HG03457 (cell line): ENCODE measurements at regions not wholly inside any gene's neighbourhood (a gene's known extent, or its start where the extent isn't known, plus 50 kb on each side); places are given as distances from the start of the nearest gene placed in this dataset.
"Not testable (repeated sequence)": the region's sequence is repeated elsewhere in the genome, so short reads cannot be mapped to it uniquely, and the experiment has no call there.

Experiments
- ATAC-seq: cut with Tn5 transposase; IDR thresholded peaks from one replicate; pipeline ENCODE4 v1.9.1; 2021; ENCODE audit warnings: moderate number of reproducible peaks; ENCODE audit not compliant: unreplicated experiment

DNA sequence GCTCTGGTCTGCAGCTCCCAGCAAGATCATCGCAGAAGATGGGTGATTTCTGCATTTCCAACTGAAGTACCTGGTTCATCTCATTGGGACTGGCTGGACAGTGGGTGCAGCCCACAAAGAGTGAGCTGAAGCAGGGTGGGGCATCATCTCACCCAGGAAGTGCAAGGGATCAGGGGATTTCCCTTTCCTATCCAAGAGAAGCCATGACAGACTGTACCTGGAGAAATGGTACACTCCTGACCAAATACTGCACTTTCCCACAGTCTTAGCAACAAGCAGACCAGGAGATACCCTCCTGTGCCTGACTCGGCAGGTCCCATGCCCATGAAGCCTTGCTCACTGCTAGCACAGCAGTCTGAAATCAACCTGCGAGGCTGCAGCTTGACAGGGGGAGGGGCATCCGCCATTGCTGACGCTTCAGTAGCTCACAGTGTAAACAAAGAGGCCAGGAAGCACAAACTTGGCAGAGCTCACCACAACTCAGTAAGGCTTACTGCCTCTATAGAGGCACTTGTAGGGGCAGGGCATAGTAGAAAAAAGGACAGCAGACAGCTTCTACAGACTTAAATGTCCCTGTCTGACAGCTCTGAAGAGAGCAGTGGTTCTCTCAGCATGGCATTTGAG, 60.5 kb downstream of the AREG start:
- not testable (repeated sequence) for ATAC-seq

DNA sequence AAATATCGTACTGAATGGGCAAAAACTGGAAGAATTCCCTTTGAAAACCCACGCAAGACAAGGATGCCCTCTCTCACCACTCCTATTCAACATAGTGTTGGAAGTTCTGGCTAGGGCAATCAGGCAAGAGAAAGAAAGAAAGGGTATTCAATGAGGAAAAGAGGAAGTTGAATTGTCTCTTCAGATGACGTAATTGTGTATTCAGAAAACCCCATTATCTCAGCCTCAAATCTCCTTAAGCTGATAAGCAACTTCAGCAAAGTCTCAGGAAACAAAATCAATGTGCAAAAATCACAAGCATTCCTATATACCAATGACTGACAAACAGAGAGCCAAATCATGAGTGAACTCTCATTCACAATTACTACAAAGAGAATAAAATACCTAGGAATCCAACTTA, 64.4 kb downstream of the AREG start:
- not testable (repeated sequence) for ATAC-seq

DNA sequence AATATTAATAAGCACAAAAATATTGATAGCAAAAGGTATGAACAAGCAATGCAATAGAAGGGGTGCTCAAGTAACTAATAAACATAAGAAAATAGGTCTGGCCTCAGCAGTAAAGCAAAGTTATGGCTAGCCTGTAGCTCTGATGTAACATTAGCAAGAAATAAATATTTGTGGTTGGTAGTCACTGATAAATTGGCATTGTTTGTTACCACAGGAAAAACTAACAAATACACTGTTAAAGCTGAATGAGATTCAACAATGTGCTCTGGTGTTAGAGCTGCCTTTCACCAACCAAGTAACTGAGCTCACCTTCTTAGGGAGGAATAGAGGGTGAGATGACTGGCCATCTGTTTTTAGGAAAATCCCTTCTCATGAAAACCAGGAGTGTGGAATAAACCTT, 71.4 kb downstream of the AREG start:
- ATAC-seq = no peak

DNA sequence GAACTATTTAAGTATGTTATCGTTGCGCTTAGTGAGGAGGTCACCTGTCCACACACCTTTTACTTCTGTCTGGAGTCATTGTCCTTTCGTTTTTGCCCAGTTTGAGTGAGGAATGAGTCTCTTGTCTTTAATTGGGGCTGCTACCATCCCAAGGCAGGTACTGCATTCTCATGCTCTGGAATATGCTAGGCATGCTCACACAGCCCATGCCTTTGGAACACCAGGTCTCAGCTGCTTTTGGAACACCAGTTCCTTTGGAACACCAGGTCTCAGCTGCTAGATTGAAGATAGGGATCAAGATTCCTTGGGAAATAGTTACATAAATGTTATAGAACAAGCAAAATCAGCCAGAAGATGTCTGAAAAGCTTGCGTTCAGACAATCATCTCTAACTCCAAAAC, 73.1 kb downstream of the AREG start:
- ATAC-seq = no peak

DNA sequence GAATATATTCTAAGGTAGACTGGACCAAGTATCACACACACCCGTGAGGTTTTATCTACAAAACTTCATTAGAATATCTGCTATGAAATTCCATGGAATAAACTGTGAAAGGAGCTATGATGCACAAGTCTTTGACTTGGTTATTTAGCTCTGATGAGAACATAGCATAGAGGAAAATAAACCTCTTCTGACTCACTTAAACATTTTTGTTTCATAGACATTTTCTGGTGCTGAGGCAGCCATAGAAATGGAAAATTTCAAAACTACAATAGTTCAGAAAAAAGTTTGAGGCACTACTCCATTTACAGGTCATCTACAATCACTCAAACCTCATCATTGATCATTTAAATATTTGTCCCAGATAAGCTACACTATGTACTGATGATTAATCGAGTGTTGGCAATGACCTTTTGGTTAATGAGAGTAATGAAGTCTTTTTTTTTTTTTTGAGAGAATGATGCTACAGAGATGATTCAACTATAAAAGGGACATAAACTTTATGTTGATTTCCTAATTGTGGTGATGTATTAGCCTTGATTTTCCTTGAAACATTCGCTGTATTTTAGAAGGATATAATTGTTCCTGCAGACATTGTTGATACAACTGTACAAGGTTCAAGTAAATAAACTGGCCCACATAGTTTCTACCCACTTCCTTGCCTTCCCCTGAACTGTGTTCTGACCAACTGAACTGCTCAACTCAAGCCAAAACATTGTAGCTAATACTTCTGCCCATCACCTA, 77.5 kb downstream of the AREG start:
- ATAC-seq = no peak

DNA sequence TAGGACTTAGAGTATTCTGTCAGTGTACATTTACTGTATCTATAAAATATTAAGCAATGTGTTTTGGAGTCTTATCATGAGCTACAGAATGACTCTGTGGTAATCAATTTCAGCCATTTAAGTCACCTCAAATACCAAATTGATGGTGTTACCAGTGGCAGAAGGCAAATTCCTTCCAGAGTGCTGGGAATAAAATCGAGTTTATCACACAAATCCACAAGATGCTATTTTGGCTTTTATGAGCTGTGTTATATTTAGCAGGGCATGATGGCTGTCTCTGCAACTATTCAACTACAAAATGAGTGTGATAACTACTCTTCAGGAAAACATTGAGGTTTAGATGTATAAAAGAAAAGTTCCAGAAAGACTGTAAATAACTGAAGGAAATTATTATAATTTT, 78.2 kb downstream of the AREG start:
- ATAC-seq = no peak

DNA sequence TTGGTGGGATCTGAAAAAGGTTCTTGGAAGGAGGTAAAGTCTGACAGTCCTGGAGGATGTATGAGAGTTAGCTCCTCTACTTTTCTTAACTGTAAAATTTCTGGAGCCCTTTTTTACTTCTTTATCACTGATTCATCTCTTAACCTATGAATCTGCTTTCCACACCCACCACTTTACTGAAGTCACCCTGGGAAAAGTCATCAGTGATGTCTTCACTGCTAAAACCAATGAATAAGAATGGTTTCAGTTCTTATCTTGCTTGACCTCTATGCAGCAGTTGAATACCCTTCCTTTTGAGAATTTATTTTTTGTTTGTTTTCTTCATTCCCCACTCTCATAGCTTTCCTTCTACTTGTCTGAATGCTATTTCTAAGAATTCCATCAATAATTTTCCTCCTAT, 80.0 kb downstream of the AREG start:
- no peak for ATAC-seq

DNA sequence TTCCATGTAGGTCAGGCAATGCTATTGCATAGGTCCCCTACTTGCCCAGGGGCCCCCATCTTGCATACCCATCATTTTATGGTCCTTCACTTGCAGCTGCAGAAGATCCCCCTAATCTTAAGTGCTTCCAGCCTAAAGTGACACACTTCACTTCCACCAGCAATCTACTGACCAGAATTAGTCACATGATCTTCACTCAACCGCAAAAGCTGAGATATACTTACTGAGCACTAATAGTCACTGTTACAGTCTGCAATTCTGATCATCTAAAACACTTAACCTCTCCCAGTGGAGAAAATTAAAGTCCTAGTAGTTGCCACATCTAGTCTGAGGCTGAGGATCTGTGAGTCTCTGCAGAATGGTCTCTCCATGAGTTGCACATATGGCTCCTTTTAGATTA, 82.1 kb downstream of the AREG start:
- no peak for ATAC-seq

DNA sequence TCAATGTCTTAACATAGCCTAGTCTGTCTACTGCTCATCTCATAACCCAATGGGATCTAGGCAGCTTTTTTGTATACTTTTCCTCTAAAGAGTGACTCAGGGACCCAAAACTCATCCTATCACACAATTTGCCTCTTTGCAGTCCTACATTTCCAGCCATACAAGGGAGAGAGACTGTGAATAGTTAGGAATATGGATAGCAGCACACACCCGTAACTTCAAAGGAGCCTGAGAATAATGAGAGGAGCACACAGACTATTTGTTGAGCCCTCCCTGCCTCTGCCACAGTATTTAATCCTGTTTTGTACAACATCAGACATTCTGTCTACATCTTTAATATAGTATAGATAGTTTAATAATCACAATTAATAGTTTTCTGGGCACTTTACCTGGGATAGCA, 83.2 kb downstream of the AREG start:
- no peak for ATAC-seq

DNA sequence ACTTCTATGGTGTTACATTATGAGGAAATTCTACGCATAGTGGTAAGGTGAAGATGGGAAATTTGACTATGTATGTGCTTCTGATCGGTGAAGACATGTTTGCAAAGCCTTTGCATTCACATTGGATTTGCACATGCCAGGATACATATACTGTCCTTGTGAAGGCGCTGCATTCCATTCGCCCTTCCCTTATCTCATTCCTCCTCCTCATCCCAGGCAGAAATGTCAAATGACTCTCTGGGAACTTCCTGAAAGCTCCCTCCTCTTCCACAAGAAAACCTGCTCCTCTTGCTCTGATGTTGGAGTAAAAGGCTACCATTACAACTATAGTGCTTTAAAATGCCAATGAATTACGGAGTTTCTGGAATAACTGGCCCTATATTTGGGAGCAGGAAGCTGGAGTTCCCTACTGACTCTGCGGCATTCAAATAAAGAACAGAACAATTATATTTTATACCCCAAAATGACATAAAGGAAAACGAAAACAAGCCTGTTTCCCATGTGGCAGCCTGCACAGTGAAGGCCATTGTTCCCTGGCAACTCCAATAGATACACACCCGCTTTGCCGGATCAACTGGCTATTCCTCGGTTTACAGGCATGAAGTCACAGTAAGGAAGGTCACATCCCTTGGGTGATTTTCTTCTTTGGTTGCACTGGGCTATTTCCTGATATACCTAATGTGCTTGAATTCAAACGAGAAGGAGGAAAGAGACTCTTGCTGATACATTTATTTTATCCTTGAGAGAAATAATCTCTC, 84.5 kb downstream of the AREG start:
- no peak for ATAC-seq

DNA sequence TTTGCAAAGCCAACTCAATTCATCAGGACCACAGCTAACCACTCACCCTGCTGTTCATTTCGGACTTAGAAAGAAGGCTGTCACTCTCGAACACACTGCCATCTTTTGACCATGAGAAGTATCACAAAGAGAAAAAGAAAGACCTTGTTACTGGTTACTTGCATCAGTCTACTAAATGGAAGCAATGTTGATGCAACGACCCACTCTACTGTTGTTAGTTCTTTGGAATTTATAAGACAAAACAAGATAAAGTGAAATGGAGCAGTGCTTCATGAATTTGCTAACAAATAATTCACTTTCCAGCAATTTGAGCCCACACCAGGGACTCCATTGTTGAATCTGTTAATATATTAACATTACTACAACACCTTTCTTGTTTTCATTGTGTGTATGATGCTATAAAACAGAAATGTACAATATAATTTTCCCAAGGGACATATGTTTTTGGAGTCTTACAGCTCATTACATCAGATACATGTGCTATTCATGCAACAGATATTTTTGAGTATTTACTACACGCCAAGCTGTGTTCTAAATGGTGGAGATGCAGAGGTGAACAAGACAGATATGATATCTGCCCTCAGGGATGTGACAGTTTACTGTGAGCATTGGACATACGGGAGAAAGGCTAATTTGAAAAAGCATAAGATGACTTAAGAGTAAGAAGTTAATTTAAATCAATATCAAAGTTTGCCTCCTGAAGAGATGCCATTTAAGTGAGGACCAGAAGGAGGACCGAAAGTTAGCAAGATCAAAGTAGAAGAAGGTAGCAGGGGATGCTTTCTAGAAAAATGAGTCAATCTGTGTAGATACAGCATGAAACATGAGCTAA, 87.2 kb downstream of the AREG start:
- peak; percentile 67 for ATAC-seq

DNA sequence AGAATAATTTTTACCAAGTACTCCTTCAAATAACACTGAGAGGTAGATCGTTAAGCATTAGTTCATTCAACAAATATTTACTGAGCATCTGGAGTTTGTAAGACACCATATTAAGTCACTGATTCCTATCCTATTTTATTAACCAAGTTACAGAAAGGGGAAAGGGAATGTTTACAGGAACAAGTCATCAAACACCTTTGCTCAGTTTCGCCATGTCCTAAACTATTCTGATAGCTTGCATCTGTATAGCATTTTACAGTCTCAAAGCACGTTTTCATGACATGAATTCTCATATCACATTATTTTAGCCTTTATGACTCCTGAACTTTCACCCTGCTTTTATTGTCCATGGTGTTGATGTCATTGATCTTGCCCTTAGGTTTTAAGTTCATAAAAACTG, 89.2 kb downstream of the AREG start:
- ATAC-seq = no peak

DNA sequence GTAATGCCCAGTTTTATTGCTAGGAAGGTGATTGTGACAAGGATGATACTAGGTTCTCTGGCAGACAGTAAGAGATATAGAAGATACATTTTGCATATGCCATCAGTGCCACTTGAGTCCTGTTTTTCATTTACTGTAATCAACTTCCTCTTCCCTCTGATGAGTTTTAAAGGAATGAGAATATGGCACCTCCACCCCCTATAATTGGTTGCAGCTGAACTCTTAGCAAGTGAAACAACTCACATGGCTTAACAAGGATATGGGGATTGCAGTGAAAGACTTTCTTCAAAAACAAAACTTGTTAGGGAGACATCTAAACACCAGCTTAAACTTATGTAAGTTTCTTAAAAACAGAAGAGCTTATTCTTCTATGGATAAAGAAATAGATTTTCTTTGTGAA, 90.0 kb downstream of the AREG start:
- ATAC-seq = no peak

DNA sequence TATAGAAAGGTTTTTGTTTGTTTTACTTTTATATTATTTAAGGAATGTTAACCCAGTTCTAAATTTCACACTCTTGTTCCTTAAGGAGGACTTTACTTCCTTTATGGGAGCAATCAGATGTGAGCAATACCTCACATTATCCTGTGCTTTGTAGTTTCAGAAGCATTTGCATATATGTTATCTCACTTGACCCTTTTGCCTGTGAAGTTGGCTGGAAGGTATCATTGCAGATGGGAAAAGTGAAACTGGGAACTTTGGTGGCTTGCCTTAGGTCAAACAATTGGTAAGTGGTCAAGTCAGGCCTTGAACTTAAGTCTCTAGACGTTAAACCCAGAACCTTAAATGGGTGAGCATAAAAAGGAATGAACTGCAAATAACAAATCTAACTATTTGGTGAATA, 90.6 kb downstream of the AREG start:
- no peak for ATAC-seq

DNA sequence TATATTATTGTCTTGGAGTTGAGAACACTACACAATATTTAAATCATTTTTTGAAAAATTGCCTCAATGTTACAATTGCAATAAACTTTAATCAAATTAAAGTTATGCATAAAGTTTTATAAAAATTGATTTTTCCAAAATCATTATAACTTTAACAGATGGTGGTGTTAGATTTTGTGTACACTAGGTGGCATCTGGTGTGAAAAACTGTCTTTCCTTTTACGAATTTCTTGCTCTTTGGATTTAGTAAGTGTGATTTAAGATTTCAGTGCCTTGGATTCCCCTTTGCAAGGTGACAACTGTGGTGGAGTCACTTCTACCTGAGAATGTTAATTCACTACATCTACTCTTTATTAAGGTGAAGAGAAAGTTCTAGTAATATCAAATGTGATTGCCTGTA, 91.6 kb downstream of the AREG start:
- ATAC-seq = no peak

DNA sequence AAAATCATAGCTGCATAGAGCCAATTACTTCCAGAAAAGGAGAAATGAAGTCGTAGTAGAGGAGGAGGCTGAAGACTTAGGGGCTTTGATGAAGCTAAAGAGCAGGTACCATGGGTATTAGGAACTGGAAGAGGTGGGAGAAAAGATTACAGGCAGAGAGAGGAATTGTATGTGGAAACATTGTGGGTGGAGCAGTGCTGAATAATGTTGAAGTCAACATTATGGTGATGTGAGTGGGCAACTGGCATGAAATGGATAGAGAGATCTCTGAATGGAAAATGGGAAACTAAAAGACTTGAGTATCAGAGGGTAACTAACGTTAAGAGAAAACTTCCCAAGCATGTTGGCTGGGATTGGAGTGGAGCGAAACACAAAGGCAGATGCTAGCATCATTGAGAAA, 92.5 kb downstream of the AREG start:
- ATAC-seq = no peak

DNA sequence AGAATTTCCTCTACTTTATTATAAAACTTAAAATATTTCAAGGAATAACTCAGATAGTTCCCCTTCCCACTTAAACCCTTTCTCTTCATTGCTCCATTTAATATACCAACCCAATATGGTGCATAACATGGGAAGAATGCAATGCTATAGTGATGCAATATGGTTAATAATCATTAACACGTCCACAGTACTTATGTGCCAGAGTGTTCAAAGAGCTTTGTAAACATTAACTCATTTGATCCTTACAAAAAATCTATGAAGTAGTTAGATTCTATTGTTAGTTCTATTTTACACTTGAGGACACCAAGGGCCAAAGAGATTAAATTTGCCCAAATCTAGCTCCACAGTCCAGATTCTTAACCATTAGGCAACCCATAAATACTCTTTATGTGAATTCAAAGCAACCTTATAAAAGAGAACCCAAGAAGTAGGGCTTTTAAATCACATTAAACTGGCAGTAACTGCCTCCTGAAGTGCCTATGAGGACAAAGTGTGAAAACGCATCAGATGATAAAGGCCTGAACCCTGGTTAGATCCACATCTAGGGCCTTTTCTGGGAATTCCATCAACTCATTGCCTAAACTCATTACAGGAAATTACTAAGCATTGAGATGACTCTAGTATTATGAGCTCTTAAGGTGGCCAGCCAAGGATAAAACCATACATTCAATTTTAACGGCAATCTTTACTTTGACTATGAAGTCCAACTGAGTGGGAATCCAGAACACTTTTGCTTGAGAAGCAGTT, 94.3 kb downstream of the AREG start:
- no peak for ATAC-seq

DNA sequence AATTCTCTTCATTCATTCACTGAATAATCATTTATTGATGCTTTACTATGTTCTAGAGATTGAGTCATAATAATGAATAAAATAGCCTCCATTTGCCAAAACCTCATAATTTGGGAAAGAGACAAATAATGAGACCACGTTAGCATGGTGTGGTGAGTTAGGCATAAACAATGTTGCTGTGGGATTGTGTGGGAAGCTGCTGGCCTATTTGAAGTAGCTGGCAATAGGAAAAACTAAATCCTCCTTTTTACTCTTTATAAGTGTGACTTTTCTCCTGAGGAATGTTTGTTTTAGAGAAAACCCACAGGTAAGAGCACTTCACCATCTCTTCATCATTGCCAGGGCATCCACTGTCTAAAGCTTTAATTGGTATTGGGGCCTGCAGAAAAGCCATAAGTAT, 95.3 kb downstream of the AREG start:
- ATAC-seq = no peak

DNA sequence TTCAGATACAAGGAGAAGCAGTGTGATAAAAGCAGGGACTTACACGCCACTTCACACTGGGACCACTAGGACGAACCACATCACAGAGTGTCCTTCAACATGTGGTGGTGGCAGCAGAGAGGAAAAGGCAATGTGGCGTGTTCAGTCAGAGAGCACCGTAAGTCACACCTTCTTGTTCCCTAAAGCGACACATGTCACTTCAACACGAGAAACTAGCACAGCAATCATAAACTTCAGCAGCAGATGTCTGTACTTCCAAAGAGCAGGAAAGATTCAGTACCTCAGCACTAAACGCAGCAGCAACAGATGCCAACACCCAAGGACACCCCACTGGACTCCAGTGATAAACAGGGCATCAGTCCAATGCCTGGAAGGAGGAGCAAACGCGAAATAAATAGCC, 96.7 kb downstream of the AREG start:
- no peak for ATAC-seq

DNA sequence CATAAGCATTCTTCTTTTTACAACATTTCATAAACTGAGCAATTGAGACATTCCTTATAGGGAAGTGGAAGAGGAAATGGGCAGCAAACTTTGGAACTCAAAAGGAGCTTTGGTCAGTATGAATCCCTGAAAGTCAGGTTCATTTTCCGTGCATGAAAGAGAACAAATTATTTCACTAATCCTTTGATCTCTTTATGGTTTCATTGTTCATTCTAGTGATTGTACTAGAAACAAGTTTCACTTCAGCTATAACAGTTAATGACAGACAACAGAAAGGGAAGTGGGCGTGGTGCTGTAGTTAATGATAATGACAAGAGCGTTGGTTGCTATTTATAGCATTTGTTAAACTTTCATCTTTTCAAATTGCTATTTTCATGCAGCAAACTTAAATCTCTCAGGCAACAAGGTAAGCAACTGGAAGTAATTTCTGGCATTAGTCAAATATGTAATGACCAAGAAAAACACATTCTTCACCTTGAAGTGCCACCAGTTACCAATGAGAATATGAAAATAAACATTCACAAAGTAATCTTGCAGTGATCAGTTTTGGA, 98.4 kb downstream of the AREG start:
- ATAC-seq = peak; percentile 87
